Astrocyte of the cerebellum (primary cell): ENCODE measurements at regions not wholly inside any gene's neighbourhood (a gene's known extent, or its start where the extent isn't known, plus 50 kb on each side); places are given as distances from the start of the nearest gene placed in this dataset.

Experiments used
- DNase-seq: peaks from one replicate; pipeline ENCODE4 v3.0.0-alpha.2; 2011; ENCODE audit warnings: low read depth
- H3K4me3 ChIP-seq: 2 replicates; pipeline ENCODE4 v1.5.1; 2011; ENCODE audit warnings: mild to moderate bottlenecking, low read depth, low read length, moderate library complexity
- CTCF ChIP-seq: IDR thresholded peaks from 2 replicates; pipeline ENCODE4 v1.5.1; 2012; ENCODE audit warnings: low read length, low read depth, moderate library complexity, mild to moderate bottlenecking; ENCODE audit errors: missing control alignments
- in situ Hi-C: cut with HindIII; loops from 2 replicates; pipeline ENCODE4 v1.10.0; 2017; ENCODE audit warnings: low sequenced_read_pairs

- in situ Hi-C loops: no loop called here
- no peak for TF ChIP-seq CTCF
- no peak for DNase-seq
- no peak overlapping the region for H3K4me3 ChIP-seq
Measured at GRCh38 chr7:110129159-110129558, 961.8 kb upstream of the LRRN3 start.

DNA sequence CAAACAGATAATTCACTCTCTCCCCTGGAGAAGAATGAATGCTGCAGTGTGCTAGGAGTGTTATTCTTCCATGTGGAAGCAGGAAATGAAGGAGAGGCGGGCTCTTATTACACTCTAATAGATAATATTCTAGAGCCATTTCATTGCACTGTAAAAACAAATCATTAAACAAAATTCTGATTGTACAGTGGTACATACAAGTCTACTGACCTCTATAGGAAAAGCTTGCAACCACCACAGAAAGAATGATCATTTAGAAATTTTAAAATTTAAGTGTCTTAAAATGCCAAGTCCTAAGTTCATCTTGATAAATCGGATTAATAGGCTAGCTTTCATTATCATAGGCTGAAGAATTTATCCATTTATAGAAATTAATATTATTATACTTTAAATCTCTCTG lies 960.3 kb upstream of the LRRN3 start:
- DNase-seq: no peak
- H3K4me3 ChIP-seq: no peak overlapping the region
- TF ChIP-seq CTCF: peak; percentile 6
- in situ Hi-C loops: no loop called here

- H3K4me3 ChIP-seq: no peak overlapping the region
- TF ChIP-seq CTCF: no peak
- DNase-seq: no peak
- in situ Hi-C loops: no loop called here
Measured at GRCh38 chr7:110131344-110131743, 959.6 kb upstream of the LRRN3 start.

GRCh38 chr7:110139056-110139455 lies 951.9 kb upstream of the LRRN3 start:
- TF ChIP-seq CTCF: no peak
- in situ Hi-C loops: no loop called here
- no peak for DNase-seq
- no peak overlapping the region for H3K4me3 ChIP-seq

DNA sequence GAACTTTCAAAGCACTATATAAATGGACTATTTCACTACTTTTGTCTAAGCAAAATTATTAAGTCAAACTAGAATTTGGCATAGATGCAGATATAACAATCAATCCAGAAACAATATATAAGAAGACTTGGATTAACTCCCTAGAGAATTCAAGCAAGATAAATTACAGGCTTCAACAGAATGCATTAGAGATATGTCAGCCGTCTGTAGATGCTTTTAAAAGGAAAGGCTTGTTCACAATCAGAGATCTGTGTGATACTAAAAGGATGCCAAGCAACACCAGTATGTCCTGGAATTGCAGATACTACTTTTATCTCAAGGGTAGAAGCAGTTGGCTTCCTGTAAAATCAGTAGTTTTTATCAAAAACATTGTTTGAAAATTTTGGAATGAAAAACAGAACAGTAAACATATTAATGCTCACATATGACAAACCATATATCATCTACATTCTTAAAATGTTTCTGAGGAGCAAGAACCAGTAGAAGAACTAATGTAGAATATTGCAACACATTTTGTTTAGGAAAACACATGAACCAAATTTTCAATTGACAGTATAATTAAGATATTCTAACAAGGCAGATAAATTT lies 947.9 kb upstream of the LRRN3 start:
- TF ChIP-seq CTCF: no peak
- H3K4me3 ChIP-seq: no peak overlapping the region
- DNase-seq: no peak
- in situ Hi-C loops: no loop called here

DNA sequence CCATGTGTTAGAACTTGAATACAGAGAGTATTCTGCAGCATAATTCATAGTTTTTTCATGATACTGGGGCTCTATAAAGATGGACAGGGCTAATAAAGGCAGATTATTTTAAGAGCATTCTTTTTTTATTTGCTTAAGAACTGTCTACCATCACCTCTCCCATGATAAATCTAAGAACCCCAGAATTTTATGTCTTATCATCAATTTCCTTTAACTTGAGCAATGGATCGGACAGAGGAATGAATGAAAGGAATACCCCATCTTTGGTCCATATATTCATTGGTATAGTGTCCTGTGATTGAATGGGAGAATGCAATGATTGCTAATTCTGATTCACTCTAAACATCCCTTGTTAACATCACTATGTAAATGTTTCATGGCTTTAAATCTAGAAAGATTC lies 946.3 kb upstream of the LRRN3 start:
- in situ Hi-C loops: no loop called here
- H3K4me3 ChIP-seq: no peak overlapping the region
- TF ChIP-seq CTCF: no peak
- DNase-seq: no peak

DNA sequence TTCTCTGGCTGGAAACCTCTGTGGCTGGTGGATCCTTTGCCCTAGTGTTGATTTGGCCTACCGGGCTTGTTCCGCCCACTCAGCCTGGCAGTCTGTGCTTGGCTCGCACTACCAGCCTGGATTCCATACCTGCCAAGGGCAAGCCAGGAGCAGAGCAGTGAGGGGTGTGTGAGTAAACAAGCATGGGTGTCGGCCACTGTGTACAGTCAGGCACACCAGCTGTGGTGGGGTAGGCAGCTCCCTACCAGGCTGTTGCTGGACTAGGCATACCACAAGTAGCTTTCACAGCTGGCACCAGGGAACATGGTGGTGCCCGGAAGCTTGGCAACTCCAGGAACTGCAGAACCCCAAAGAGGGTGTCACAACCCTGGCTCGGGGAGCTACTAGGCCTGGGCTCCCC lies 942.9 kb upstream of the LRRN3 start:
- no peak for TF ChIP-seq CTCF
- no peak for DNase-seq
- no peak overlapping the region for H3K4me3 ChIP-seq
- in situ Hi-C loops: no loop called here
